AG09309 (cell line): ENCODE measurements at regions not wholly inside any gene's neighbourhood (a gene's known extent, or its start where the extent isn't known, plus 50 kb on each side); places are given as distances from the start of the nearest gene placed in this dataset.

ENCODE experiments used
- DNase-seq: peaks from one replicate; pipeline ENCODE4 v3.0.0-alpha.2; 2010; ENCODE audit warnings: low read depth
- H3K4me3 ChIP-seq: 2 replicates; pipeline ENCODE4 v1.5.1; 2011; ENCODE audit warnings: mild to moderate bottlenecking, low read depth, low read length, moderate library complexity; ENCODE audit not compliant: control insufficient read depth
- TF ChIP-seq, protein P1 (sequence below): IDR thresholded peaks from 2 replicates; pipeline ENCODE4 v1.5.1; 2011; ENCODE audit warnings: mild to moderate bottlenecking, low read depth, low read length, inconsistent platforms; ENCODE audit not compliant: insufficient read depth, control insufficient read depth; ENCODE audit errors: missing control alignments

DNA sequence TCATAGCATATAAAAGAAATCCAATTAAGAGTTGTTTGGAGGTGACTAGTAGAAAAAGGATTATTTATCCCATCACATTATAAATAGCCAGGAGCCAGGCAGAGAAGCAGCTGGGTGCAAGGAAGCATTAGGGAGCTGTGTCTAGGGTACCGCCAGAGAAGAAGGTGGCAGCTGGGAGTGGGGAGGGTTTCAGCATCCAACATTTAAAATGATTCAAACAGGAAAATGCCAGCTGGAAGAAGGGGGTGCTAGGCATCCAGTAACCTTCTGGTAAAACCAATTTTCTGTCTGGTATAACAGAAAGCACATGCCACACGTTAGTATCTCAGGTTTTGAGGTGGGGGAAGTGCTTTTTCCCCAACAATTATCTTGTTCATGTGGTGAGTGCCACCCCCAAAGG lies 452.4 kb downstream of the ZEB2 start:
- no peak overlapping the region for H3K4me3 ChIP-seq
- no peak for DNase-seq
- TF ChIP-seq, protein P1, sequence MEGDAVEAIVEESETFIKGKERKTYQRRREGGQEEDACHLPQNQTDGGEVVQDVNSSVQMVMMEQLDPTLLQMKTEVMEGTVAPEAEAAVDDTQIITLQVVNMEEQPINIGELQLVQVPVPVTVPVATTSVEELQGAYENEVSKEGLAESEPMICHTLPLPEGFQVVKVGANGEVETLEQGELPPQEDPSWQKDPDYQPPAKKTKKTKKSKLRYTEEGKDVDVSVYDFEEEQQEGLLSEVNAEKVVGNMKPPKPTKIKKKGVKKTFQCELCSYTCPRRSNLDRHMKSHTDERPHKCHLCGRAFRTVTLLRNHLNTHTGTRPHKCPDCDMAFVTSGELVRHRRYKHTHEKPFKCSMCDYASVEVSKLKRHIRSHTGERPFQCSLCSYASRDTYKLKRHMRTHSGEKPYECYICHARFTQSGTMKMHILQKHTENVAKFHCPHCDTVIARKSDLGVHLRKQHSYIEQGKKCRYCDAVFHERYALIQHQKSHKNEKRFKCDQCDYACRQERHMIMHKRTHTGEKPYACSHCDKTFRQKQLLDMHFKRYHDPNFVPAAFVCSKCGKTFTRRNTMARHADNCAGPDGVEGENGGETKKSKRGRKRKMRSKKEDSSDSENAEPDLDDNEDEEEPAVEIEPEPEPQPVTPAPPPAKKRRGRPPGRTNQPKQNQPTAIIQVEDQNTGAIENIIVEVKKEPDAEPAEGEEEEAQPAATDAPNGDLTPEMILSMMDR = no peak

DNA sequence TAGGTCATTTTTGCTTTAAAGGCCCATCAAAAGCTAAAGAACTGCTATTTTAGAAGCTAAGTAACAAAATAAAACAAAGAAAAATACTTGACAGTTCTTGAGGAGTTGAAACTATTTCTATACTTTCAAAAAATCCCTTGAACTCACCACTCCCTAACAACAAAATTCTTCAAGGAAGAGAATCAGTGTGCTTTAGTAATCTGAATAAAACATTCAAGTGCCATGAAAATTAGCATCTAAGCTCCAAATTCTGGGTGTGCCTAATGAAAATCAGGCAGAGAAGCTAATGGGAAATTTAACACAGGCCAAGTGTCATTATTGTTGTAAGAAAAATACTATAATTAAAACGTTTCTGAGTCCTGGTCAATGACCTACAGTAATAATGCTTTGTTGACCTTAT lies 456.3 kb downstream of the ZEB2 start:
- TF ChIP-seq, protein P1 = no peak
- DNase-seq = no peak

DNA sequence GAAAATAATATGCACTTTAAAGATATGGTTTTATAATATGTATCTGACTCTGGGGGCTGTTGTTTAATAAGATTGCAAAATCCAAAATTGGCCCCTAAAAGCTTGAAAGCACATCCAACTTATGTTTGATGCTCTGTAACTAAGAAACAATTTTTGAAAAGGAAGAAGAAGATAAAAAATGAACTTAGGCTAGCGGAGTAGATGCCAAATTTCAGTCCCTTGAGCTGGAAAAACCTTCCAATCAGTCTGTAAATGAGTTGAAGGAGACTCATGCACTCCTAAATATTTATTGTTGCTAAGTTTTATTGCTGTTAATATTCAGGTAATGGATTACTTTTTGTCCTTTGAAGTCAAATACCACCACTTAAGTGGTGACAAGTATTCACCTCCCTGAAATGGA lies 465.0 kb downstream of the ZEB2 start:
- DNase-seq = no peak
- no peak overlapping the region for H3K4me3 ChIP-seq
- TF ChIP-seq, protein P1 = no peak

More for the DNA sequence above, 456.3 kb downstream of the ZEB2 start:
- no peak overlapping the region for H3K4me3 ChIP-seq

DNA sequence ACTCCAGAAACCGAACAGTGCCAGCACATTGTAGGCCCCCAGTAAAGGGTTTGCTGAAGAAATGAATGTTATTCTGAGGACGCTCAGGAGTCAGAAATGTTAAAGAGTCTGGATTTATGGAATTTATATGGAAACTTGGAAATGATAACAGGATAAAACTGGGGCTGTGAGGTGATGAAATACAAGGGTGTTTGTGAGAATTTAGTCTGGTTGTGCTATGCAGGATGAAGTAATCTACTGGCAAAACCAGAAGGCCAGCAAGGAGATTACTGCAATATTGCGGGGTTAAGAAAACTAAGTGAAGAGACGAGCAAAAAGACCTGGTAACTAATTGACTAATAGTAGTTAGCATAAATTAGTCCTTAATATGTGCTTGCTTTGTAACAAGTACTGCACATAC lies 467.8 kb downstream of the ZEB2 start:
- DNase-seq = no peak
- H3K4me3 ChIP-seq = no peak overlapping the region
- TF ChIP-seq, protein P1 = no peak

DNA sequence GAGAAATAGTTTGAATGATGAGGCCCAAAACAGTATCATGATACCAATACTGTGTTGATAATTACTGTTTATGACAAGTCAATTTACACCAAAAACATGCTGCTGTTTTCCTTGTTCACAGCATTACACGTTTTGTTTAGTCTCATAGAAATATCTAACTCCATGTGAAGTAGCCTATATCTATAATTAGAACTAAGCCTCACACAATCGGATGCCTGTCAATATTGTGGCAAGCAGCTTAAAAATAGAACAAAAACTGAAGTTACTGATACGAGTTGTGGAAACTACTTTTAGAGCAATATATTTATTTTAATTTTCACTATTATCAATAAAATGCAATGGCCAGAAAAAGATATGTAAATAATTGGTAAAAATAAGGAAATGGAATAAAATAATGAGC lies 470.8 kb downstream of the ZEB2 start:
- H3K4me3 ChIP-seq = no peak overlapping the region
- TF ChIP-seq, protein P1 = no peak

DNA sequence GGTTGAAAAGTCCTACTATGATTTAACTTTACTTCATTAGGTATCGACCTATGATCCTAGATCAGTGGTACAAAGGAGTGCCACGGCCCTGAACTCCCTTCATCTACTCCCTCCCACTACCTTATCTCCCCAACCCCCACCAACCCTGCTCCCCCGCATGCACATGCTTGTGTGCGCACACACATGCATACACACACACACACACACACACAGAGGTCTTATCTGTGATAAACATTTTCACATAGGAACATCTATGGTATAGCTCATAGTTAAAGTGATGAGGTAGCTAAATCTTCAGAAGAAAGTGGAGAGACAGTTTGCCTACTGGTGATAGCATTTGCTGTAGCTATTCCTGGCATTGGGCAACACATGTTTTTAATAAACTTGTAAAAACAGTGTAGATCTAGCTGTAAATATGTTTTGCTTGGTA lies 471.3 kb downstream of the ZEB2 start:
- DNase-seq = no peak
- H3K4me3 ChIP-seq = no peak overlapping the region
- TF ChIP-seq, protein P1 = no peak

More for the DNA sequence above, 470.8 kb downstream of the ZEB2 start:
- DNase-seq = no peak

DNA sequence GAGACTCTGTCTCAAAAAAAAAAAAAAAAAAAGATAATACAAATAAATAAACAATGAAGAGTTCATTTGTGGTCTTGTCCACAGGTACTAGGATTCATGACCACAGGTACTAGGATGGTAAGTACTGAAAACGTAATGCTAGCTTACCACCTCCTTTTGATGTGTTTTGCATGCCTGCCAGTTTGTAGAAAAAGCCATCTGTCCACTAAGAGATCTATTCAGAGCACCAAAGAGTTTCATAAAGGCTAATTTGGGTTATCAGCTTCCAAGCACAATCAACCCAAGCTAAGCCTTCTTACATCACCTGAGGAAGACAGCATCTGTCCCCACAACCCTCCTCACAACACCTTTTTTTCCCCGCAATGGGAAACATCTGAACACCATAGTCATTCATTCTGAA lies 477.2 kb downstream of the ZEB2 start:
- TF ChIP-seq, protein P1 = no peak
- no peak for DNase-seq
- H3K4me3 ChIP-seq = no peak overlapping the region
